GM12872 (cell line): ENCODE measurements at regions not wholly inside any gene's neighbourhood (a gene's known extent, or its start where the extent isn't known, plus 50 kb on each side); places are given as distances from the start of the nearest gene placed in this dataset.

Experiments used
- TF ChIP-seq, protein P1 (sequence below): IDR thresholded peaks from 3 replicates; pipeline ENCODE4 v1.5.1; 2011; ENCODE audit warnings: low read depth, mild to moderate bottlenecking, low read length, moderate library complexity; ENCODE audit not compliant: insufficient read depth

GRCh38 chr4:189494407-189494806 is 446.3 kb upstream of the FRG1 start:
- TF ChIP-seq, protein P1, sequence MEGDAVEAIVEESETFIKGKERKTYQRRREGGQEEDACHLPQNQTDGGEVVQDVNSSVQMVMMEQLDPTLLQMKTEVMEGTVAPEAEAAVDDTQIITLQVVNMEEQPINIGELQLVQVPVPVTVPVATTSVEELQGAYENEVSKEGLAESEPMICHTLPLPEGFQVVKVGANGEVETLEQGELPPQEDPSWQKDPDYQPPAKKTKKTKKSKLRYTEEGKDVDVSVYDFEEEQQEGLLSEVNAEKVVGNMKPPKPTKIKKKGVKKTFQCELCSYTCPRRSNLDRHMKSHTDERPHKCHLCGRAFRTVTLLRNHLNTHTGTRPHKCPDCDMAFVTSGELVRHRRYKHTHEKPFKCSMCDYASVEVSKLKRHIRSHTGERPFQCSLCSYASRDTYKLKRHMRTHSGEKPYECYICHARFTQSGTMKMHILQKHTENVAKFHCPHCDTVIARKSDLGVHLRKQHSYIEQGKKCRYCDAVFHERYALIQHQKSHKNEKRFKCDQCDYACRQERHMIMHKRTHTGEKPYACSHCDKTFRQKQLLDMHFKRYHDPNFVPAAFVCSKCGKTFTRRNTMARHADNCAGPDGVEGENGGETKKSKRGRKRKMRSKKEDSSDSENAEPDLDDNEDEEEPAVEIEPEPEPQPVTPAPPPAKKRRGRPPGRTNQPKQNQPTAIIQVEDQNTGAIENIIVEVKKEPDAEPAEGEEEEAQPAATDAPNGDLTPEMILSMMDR: no peak

- TF ChIP-seq, protein P1: no peak
Measured at GRCh38 chr4:189497516-189497915, 443.2 kb upstream of the FRG1 start.

- TF ChIP-seq, protein P1: no peak
Measured at GRCh38 chr4:189497996-189498395, 442.7 kb upstream of the FRG1 start.

- TF ChIP-seq, protein P1: no peak
Measured at GRCh38 chr4:189498457-189498856, 442.2 kb upstream of the FRG1 start.

GRCh38 chr4:189499696-189500095 is 441.0 kb upstream of the FRG1 start:
- TF ChIP-seq, protein P1: no peak

GRCh38 chr4:189500970-189501369 is 439.7 kb upstream of the FRG1 start:
- TF ChIP-seq, protein P1: no peak

DNA sequence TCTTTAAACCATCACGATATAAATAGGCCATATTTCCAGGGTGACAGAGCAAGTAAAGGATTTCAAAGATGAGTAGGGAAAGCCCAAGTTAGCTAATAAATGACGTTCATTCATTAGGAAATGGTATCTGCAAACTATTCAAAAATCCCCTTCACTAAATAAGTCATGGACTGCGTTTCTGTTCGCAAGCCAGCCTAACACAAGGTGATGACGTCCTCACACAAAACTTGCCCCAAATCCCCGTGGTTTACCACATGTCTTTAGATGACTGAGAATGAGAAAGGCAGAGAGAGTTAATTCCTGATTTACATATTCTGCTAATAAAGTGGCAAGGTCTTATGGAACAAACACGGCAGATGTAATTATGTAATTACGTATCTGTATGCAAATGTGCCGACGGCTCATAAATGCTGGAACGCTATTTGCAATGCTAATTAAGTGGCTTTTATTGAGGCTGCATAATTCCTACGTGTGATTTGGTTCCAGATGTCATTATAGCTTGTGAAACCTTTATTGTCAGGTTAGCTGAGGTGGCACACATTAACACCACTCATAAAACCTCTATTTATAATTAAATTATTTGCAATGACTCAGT is 437.7 kb upstream of the FRG1 start:
- TF ChIP-seq, protein P1: no peak

GRCh38 chr4:189504220-189504619 is 436.5 kb upstream of the FRG1 start:
- TF ChIP-seq, protein P1: no peak
